GM18498 (cell line): ENCODE measurements at regions not wholly inside any gene's neighbourhood (a gene's known extent, or its start where the extent isn't known, plus 50 kb on each side); places are given as distances from the start of the nearest gene placed in this dataset.

Experiments
- ATAC-seq: cut with Tn5 transposase; IDR thresholded peaks from one replicate; pipeline ENCODE4 v1.9.1; 2021; ENCODE audit warnings: mild to moderate bottlenecking, moderate library complexity; ENCODE audit not compliant: unreplicated experiment

DNA sequence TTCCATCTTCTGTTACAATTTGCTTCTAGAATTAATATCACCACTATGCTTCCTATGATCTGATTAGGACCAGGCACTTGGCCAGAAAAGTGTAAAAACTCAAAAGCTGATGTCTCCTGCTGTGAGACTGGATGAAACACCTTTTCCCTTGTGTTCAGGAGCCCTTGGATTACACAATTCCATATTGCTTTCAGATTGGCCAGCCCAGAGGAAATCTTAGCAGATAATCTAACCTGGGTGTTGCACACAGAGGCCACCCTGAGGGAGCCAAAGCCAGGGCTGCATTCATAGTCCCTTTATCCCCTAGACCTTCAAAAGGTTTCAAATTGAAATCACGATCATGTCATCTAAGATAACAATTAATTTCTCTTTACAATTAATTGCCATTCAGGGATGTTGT, 94.1 kb upstream of the SELENOP start:
- no peak for ATAC-seq

DNA sequence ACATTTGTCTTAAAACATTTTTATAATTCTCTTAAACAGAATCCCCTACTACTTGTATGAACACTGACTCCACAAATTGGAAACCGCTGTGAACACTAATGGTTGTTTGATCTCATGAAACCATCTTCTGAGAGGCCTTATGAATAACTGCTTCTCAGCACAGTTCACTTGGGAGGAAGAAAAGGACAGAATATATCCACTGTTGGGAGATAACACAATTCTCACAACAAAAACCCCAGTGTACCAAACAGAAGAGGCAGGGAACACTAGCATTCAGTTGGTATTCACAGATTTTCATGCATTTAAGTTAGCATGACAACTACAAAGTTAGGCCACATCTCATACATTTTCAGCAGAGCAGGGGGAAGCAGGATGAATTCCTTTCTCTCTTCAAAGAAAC, 89.0 kb upstream of the SELENOP start:
- no peak for ATAC-seq

- no peak for ATAC-seq
These were observed 87.1 kb upstream of the SELENOP start for GRCh38 chr5:42898760-42899159.

GRCh38 chr5:42896523-42896922, 84.8 kb upstream of the SELENOP start:
- ATAC-seq, result no peak

DNA sequence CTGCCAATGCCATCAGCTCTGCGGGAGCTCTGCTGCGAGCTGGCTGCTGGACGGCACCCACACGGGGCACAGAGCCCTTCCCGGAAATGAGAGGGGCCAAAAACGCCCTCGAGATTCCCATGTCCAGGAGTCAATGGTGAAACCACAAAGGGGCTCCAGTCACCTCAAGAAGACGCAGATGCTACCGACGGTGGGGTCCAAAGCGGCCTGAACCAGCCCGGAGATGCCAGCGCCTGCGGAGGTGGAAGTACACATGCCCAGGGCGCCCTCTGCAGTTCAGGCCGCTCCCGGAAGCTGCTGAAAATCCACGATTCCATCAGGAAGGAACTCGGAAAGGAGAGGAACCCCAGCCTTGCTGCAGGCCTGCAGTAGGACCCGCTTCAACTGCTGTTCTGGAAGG, 82.4 kb upstream of the SELENOP start:
- ATAC-seq, result no peak

GRCh38 chr5:42889311-42889933, 77.7 kb upstream of the SELENOP start:
- ATAC-seq, result peak; percentile 92

DNA sequence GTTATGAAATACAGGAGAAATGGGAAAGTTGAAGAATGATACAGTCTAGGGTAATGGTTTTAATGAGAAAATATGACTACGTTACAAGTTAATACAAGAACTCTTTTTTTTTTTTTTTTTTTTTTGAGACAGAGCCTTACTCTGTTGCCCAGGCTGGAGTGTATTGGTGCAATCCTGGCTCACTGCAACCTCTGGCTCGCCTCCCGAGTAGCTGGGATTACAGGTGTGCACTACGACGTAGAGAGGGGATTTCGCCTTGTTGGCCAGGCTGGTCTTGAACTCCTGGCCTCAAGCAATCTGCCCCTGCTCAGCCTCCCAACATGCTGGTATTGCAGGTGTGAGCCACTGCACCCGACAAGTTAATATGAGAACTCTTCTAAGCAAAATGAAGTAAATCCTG, 77.1 kb upstream of the SELENOP start:
- ATAC-seq, result no peak

DNA sequence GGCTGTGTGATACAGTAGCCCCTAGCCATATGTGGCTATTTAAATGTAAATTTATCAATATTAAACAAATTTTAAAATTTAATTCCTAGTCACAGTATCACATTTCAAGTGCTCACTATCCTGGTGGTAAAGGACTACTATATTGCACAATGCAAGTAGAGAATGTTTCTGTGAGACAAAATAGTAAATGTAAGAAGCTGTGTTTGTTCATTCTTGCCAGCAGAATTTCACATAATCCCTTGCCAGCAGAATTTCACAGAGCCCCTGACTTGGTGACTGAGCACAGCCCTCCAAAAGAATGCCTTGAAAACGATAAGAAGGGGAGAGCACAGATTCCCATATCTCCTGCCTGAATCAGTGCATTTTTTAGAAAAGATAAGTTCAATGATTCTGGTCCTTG, 75.9 kb upstream of the SELENOP start:
- ATAC-seq, result no peak

DNA sequence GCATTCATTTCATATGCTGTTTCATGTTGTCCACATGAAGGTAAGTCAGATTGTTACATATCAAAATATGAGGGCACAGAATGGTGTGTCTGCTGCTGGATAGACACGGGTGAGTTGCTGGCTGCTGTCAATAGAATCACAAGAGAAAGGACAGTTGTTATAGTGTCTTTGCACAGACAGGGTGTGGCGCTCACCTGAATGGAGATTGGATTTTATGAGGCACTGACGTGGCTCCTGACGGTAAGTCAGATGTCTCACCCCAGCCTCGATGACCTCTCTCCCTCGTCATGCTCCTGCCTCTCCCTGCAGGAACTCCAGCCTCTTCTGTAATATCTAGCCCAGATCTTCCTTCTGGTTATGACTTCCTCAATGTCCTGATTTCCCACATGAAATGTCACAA, 75.4 kb upstream of the SELENOP start:
- ATAC-seq, result no peak

DNA sequence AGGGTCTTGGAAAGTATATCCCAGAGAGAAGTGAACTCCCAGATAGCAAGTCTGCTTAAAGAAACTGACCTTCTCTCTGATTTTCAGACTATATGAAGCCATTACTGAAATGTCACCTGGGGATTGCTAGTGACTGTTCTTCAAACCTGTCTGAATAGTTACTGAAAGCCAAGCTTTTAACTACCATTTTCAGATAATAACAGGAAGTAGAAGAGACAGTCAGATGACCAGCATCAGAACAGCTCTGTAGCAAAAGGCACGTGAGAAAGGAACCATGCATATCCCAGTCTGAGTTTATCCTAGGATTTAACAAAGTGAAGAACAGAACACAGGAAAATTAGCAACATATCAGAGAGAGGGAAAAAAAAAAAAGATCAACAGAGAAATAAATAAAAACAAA, 74.9 kb upstream of the SELENOP start:
- ATAC-seq, result no peak

- no peak for ATAC-seq
These were observed 72.6 kb upstream of the SELENOP start for GRCh38 chr5:42884326-42884725.

DNA sequence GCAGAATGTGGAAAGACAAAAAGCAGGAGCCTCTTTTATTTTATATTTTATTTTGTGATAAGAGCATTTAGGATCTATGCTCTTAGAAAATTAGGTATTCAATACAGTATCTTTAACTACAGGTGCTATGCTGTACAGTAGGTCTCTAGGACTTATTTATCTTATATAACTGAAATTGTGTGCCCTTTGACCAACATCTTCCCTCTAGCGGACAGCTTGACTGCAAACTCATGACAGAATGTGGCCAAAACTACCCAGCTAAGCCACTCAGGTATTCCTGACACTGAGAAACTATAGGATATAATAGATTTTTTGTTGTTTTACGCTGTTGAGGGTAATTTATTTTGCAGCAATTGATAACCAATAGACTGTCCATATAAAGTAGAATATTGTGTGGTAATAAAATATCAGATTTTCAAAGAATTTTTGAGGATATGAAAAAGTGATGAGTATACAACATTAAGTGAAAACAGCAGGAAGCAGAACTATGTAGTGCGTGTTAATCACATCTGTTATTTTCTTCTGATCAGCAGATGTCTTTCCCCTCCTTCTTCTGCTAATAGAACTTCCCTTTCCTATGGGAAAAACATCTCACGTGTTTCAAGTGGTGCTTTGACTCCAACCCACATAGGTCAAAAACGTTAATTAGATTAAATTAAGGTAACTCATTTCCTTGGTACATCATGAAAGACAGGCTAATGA, 69.9 kb upstream of the SELENOP start:
- no peak for ATAC-seq

- ATAC-seq, result no peak
These were observed 68.9 kb upstream of the SELENOP start for GRCh38 chr5:42880496-42881150.

DNA sequence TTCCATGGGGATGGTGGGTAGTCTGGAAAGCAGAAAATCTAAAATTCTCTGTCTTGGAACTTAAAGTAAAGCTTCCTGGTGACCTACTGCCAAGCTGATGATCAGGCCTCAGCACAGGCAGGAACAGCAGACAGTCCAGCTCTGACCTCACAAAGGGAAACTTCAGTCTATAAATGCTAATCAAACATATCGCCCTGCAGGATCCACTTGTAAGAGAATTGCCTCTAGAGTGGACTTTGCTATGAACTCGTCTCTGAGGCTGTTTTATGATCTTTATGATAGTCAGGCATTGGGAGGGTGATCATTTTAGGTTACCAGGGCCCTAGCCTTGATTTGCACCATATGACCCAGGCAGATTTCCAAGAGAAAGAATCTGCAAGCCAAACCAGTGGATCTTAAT, 67.6 kb upstream of the SELENOP start:
- ATAC-seq, result no peak

GRCh38 chr5:42878550-42878949, 66.9 kb upstream of the SELENOP start:
- ATAC-seq, result no peak

- no peak for ATAC-seq
These were observed 66.3 kb upstream of the SELENOP start for GRCh38 chr5:42878041-42878440.

DNA sequence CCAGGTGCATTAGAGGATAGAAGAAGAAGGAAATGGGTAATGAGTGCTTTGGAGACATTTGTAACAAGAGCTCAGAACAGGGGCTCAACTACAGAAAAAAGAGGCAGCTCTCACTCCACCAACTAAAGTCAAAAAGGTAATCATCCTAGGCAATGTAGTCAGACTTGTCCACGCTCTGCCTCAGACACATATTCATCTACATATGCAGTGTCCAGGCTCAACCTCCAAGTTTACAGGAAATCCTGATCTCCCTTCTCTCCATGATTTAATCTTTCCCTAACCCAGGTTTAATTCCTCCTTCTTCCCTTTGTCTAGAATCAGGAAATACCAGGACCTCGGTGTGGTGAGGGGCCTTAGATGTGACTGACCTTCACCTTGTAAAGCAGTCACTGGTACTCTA, 65.7 kb upstream of the SELENOP start:
- ATAC-seq, result no peak

- no peak for ATAC-seq
These were observed 64.7 kb upstream of the SELENOP start for GRCh38 chr5:42876375-42876844.

DNA sequence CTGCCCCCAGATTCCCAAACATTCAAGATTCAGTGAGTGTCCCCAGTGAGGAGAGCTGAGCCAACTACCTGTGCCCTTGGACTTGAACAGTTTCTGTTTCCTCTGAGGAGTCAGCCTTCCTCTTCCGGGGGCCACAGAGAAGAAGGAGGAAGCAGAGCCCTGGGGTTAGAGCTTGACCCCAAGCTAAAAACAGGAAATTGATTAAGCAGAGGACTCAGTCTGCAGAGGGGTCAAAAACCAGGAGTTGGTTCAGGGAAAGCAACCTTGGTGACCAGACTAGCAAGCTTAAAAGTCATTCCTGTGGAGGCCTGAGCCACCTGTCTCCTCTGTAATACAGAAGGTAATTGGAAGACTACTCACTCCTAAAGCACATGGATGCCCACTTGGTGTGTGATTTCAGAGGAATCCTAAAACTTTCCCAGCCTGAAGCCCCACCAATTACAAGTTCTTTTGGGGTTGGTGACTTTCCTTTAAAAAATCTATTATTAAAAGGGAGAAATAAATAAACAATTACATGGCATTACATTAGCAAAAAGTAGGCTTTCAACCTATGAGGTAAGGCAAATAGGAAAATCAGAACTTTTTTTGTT, 64.2 kb upstream of the SELENOP start:
- no peak for ATAC-seq

DNA sequence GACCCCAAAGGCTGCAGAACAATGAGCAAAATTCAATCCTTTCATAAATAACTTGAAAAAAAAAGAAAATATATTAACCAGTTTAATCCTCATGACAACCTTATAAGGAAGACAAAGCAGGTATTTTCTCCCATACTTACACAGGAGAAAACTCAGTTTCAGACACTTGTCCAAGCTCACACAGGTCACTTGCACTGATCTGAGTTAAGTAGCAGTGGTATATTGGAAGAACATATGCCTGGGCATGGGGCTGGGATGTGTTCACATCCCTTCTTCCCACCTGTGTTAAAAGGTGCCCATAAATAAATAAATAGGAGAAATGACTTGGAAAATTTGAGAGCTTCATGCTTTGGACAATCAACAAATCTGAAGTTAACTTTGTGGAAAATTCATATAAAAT, 63.5 kb upstream of the SELENOP start:
- no peak for ATAC-seq

GRCh38 chr5:42874621-42875198, 63.0 kb upstream of the SELENOP start:
- no peak for ATAC-seq

GRCh38 chr5:42872865-42873264, 61.2 kb upstream of the SELENOP start:
- no peak for ATAC-seq
